Activated T-cell treated with anti-CD3 and anti-CD28 coated beads, Interleukin-2, amount 50 U/mL, for 24 hours (primary cell): ENCODE measurements at regions not wholly inside any gene's neighbourhood (a gene's known extent, or its start where the extent isn't known, plus 50 kb on each side); places are given as distances from the start of the nearest gene placed in this dataset.

Experiments
- DNase-seq: peaks from one replicate; pipeline ENCODE4 v3.0.0-alpha.2; 2020
- H3K27ac Mint-ChIP-seq: 2 replicates; pipeline ENCODE4 v1.8.0; 2020; ENCODE audit warnings: mild to moderate bottlenecking, mixed read lengths
- H3K27me3 Mint-ChIP-seq: 2 replicates; pipeline ENCODE4 v1.8.0; 2020; ENCODE audit warnings: mixed read lengths
- H3K36me3 Mint-ChIP-seq: 2 replicates; pipeline ENCODE4 v1.8.0; 2020; ENCODE audit warnings: low read depth, mixed read lengths
- H3K4me1 Mint-ChIP-seq: 2 replicates; pipeline ENCODE4 v1.8.0; 2020; ENCODE audit warnings: low read depth, mixed read lengths
- H3K4me3 Mint-ChIP-seq: 2 replicates; pipeline ENCODE4 v1.8.0; 2020; ENCODE audit warnings: mild to moderate bottlenecking, moderate library complexity, mixed read lengths
- H3K9me3 Mint-ChIP-seq: 2 replicates; pipeline ENCODE4 v1.8.0; 2020; ENCODE audit warnings: mixed read lengths

GRCh38 chr11:80632691-80633090, 1191.9 kb upstream of the TENM4 start:
- Mint-ChIP-seq H3K27ac (no peak overlapping the region), H3K36me3 (no peaks in the 10 kb centered on the region), H3K4me3 (no peak overlapping the region), H3K27me3 (no peaks in the 10 kb centered on the region), H3K9me3 (peaks cover 8% of the 10 kb centered on the region), H3K4me1 (no peaks in the 10 kb centered on the region)
- DNase-seq, result no peak

GRCh38 chr11:80632156-80632555, 1191.3 kb upstream of the TENM4 start:
- Mint-ChIP-seq H3K27ac (no peak overlapping the region), H3K9me3 (peaks cover 8% of the 10 kb centered on the region)

GRCh38 chr11:80629466-80629865, 1188.6 kb upstream of the TENM4 start:
- Mint-ChIP-seq H3K27me3 (no peaks in the 10 kb centered on the region), H3K27ac (no peak overlapping the region), H3K9me3 (peaks cover 8% of the 10 kb centered on the region), H3K4me3 (no peak overlapping the region), H3K4me1 (no peaks in the 10 kb centered on the region), H3K36me3 (no peaks in the 10 kb centered on the region)
- DNase-seq, result no peak

More at GRCh38 chr11:80632156-80632555, 1191.3 kb upstream of the TENM4 start:
- no peaks in the 10 kb centered on the region for H3K4me1 Mint-ChIP-seq
- no peaks in the 10 kb centered on the region for H3K36me3 Mint-ChIP-seq
- no peak for DNase-seq
- H3K27me3 Mint-ChIP-seq, result no peaks in the 10 kb centered on the region
- H3K4me3 Mint-ChIP-seq, result no peak overlapping the region

DNA sequence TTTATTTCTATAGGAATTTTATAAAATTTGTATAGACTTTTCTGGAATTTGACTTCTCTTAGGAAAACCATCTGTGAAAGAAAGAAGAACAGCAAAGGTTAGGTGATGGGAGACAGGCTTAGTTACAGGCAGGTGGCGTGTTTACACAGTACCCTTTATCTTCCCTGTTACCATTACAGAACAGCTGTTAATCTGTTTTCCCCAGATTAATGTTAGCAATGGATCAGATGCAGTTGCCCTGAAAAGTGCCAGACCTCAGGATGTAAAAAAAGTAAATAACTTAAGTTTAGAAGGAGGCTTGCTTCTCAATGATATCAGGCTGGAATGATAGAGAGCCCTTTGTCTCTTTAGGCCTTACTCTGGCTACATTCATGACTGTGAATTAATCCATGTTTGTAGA, 1186.5 kb upstream of the TENM4 start:
- Mint-ChIP-seq H3K27ac (no peak overlapping the region), H3K4me3 (no peak overlapping the region), H3K4me1 (no peaks in the 10 kb centered on the region), H3K36me3 (no peaks in the 10 kb centered on the region), H3K27me3 (no peaks in the 10 kb centered on the region), H3K9me3 (peaks cover 4% of the 10 kb centered on the region)
- DNase-seq, result no peak

GRCh38 chr11:80626721-80627120, 1185.9 kb upstream of the TENM4 start:
- H3K36me3 Mint-ChIP-seq, result no peaks in the 10 kb centered on the region
- H3K9me3 Mint-ChIP-seq, result peaks cover 6% of the 10 kb centered on the region
- DNase-seq, result no peak
- no peak overlapping the region for H3K27ac Mint-ChIP-seq
- H3K27me3 Mint-ChIP-seq, result no peaks in the 10 kb centered on the region
- H3K4me3 Mint-ChIP-seq, result no peak overlapping the region
- H3K4me1 Mint-ChIP-seq, result no peaks in the 10 kb centered on the region

DNA sequence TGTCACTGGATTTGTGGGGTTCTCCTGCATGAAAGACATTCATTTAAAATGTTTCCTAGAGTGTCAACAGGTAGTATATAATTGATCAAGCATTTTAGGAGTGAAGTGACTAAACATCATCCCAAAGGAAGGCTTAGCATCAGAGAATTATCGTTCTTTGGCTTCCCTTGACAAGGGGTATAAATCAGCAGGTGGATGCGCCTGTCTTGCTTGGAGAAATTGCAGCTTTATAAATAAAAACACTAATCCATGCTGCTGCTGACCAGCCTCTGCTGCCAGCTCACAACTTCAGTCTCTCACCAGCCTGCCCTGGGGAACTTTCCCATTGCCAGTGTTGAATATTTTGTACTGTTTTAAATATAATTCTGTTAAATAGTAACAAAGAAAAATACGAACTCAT, 1184.7 kb upstream of the TENM4 start:
- H3K4me1 Mint-ChIP-seq, result no peaks in the 10 kb centered on the region
- H3K4me3 Mint-ChIP-seq, result no peak overlapping the region
- no peak overlapping the region for H3K27ac Mint-ChIP-seq
- no peaks in the 10 kb centered on the region for H3K27me3 Mint-ChIP-seq
- no peaks in the 10 kb centered on the region for H3K36me3 Mint-ChIP-seq
- DNase-seq, result no peak
- H3K9me3 Mint-ChIP-seq, result peaks cover 8% of the 10 kb centered on the region

DNA sequence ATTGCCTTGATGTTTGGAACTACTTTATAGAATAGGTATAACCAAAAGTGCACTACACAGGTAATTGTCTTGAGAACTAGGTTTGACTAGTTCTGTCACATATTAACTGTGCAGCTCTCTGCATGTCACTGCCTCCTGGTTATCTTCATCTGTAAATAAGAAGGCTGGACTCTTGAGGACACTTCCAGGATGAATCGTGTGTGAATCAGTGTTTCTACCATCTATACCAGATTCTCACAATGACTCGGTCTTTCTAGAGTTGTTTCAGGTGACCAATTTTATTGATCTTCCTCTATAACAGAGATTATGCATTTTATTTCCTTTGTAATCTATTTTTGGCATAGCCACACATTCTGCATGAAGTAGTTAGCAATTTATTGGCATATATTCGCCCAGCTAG, 1181.0 kb upstream of the TENM4 start:
- Mint-ChIP-seq H3K36me3 (no peaks in the 10 kb centered on the region), H3K27me3 (no peaks in the 10 kb centered on the region), H3K9me3 (peaks cover 18% of the 10 kb centered on the region), H3K27ac (no peak overlapping the region), H3K4me1 (no peaks in the 10 kb centered on the region), H3K4me3 (no peak overlapping the region)
- DNase-seq, result no peak

- no peak overlapping the region for H3K4me3 Mint-ChIP-seq
- no peaks in the 10 kb centered on the region for H3K27me3 Mint-ChIP-seq
- H3K4me1 Mint-ChIP-seq, result no peaks in the 10 kb centered on the region
- no peak overlapping the region for H3K27ac Mint-ChIP-seq
- no peaks in the 10 kb centered on the region for H3K36me3 Mint-ChIP-seq
- H3K9me3 Mint-ChIP-seq, result peaks cover 21% of the 10 kb centered on the region
- no peak for DNase-seq
Observed at GRCh38 chr11:80620867-80621266, 1180.0 kb upstream of the TENM4 start.

- no peaks in the 10 kb centered on the region for H3K36me3 Mint-ChIP-seq
- H3K4me3 Mint-ChIP-seq, result no peak overlapping the region
- H3K9me3 Mint-ChIP-seq, result peaks cover 20% of the 10 kb centered on the region
- no peaks in the 10 kb centered on the region for H3K4me1 Mint-ChIP-seq
- no peak overlapping the region for H3K27ac Mint-ChIP-seq
- DNase-seq, result no peak
- H3K27me3 Mint-ChIP-seq, result no peaks in the 10 kb centered on the region
Observed at GRCh38 chr11:80617156-80617555, 1176.3 kb upstream of the TENM4 start.

DNA sequence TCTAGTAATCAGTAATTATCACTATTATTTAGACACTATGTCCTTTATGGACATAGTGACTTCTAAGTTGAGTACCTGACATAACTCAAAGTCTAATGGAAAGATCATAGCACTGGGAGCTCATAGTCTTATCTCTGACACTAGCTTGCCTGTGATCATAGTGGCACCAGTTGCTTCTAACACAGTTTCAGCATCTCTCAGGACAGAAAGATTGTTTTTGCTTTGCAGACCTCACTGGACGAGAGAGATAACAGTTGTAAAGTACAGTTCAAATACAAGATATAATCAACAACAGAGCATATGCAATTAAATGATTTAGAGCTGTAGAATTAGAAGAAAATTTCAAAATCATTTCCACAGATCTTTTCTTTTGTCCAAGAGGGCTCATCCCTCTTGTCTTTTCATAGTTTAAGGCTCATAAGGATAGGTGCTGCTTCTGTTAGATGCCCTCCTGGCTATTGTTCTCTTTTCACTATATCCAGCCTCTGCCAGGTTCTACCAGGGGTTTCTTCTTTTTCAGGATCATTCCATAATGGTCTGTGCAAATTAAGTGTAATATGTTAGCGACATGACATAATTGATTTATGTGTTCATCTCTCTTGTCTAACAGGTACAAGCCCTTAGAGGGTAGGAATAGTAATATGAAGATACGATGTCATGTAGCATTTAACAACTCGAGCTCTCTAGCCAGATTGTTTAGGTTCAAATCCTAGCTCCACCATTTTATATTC, 1175.4 kb upstream of the TENM4 start:
- Mint-ChIP-seq H3K4me1 (no peaks in the 10 kb centered on the region), H3K27me3 (no peaks in the 10 kb centered on the region), H3K4me3 (no peak overlapping the region), H3K9me3 (peaks cover 17% of the 10 kb centered on the region), H3K27ac (no peak overlapping the region), H3K36me3 (no peaks in the 10 kb centered on the region)
- no peak for DNase-seq

DNA sequence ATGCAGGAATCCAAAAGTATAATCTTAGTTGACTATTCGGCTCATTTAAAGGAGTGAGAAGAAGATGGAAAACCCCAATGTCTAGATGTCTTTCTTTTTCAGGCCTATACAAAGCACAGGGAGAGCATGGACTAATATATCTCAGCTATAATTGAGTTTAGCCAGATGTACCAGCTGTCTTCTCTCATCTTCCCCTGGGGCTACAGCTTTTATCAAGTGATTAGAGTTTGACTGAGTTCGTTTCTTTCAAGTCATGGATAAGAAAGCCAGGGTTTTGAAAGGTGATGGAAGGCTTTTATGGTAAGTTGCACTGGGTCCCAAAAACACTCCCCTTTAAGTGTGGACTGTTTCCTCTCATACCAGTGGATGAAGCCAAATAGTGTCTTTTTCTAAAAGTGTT, 1172.8 kb upstream of the TENM4 start:
- H3K27ac Mint-ChIP-seq, result no peak overlapping the region
- DNase-seq, result no peak
- H3K4me1 Mint-ChIP-seq, result no peaks in the 10 kb centered on the region
- no peaks in the 10 kb centered on the region for H3K36me3 Mint-ChIP-seq
- no peaks in the 10 kb centered on the region for H3K27me3 Mint-ChIP-seq
- peaks cover 19% of the 10 kb centered on the region for H3K9me3 Mint-ChIP-seq
- no peak overlapping the region for H3K4me3 Mint-ChIP-seq

- Mint-ChIP-seq H3K36me3 (no peaks in the 10 kb centered on the region), H3K27ac (no peak overlapping the region), H3K9me3 (peaks cover 15% of the 10 kb centered on the region), H3K4me1 (no peaks in the 10 kb centered on the region), H3K4me3 (no peak overlapping the region), H3K27me3 (no peaks in the 10 kb centered on the region)
- DNase-seq, result no peak
Observed at GRCh38 chr11:80610516-80610915, 1169.7 kb upstream of the TENM4 start.

- DNase-seq, result no peak
- H3K4me1 Mint-ChIP-seq, result no peaks in the 10 kb centered on the region
- H3K4me3 Mint-ChIP-seq, result no peak overlapping the region
- H3K9me3 Mint-ChIP-seq, result peaks cover 16% of the 10 kb centered on the region
- no peaks in the 10 kb centered on the region for H3K27me3 Mint-ChIP-seq
- no peaks in the 10 kb centered on the region for H3K36me3 Mint-ChIP-seq
- H3K27ac Mint-ChIP-seq, result no peak overlapping the region
Observed at GRCh38 chr11:80603472-80603871, 1162.6 kb upstream of the TENM4 start.

DNA sequence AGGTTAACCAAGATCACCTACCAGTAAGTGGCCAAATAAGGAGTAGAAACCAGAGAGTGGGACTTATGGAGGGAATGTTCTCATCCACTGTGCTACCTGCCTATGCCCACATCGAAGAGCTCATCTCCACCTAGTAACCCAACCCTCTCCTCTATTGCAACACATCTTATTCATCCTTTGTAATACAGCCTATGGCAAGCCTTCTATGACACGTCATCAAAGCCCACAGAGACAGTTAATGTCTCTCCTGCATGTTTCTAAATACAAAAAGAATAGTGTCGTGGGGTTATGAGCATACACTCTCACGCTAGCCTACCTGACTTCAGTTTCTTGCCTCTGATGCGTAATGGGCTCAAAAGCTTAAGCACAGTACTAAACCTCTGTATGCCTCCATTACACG, 1158.1 kb upstream of the TENM4 start:
- H3K4me1 Mint-ChIP-seq, result no peaks in the 10 kb centered on the region
- H3K4me3 Mint-ChIP-seq, result no peak overlapping the region
- H3K9me3 Mint-ChIP-seq, result peaks cover 18% of the 10 kb centered on the region
- H3K27ac Mint-ChIP-seq, result no peak overlapping the region
- H3K27me3 Mint-ChIP-seq, result no peaks in the 10 kb centered on the region
- no peaks in the 10 kb centered on the region for H3K36me3 Mint-ChIP-seq
- no peak for DNase-seq

- no peak for DNase-seq
- H3K9me3 Mint-ChIP-seq, result peaks cover 19% of the 10 kb centered on the region
- H3K27ac Mint-ChIP-seq, result no peak overlapping the region
- no peaks in the 10 kb centered on the region for H3K27me3 Mint-ChIP-seq
- H3K4me1 Mint-ChIP-seq, result no peaks in the 10 kb centered on the region
- H3K4me3 Mint-ChIP-seq, result no peak overlapping the region
- H3K36me3 Mint-ChIP-seq, result no peaks in the 10 kb centered on the region
Observed at GRCh38 chr11:80596291-80596810, 1155.5 kb upstream of the TENM4 start.

GRCh38 chr11:80595011-80595410, 1154.2 kb upstream of the TENM4 start:
- H3K9me3 Mint-ChIP-seq, result peaks cover 16% of the 10 kb centered on the region
- no peak overlapping the region for H3K27ac Mint-ChIP-seq
- no peak overlapping the region for H3K4me3 Mint-ChIP-seq
- H3K4me1 Mint-ChIP-seq, result no peaks in the 10 kb centered on the region
- no peak for DNase-seq
- no peaks in the 10 kb centered on the region for H3K36me3 Mint-ChIP-seq
- no peaks in the 10 kb centered on the region for H3K27me3 Mint-ChIP-seq
